HG02610 (cell line): ENCODE measurements at regions not wholly inside any gene's neighbourhood (a gene's known extent, or its start where the extent isn't known, plus 50 kb on each side); places are given as distances from the start of the nearest gene placed in this dataset.

Source experiments
- ATAC-seq: cut with Tn5 transposase; IDR thresholded peaks from one replicate; pipeline ENCODE4 v1.9.1; 2021; ENCODE audit warnings: mild to moderate bottlenecking, moderate library complexity; ENCODE audit not compliant: unreplicated experiment

DNA sequence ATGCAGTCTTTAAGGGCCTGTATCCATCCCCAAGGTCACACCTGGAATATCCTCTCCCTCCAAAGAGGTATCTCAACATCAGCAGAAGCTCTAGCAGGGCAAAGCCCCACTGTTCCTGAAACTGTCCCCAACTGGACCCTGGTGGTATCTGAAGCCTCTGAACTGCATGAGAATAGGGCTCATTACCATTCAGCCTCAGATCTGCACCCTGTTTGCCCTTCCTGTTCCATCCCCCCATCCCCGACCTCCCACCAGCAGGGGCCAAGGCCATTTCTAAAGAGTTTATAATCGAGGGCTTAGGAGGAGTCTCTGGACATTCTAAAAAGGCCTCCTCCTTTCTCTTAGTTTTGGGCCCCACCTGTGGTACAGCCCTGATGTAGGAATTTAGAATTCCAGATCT, 74.0 kb upstream of the THY1 start:
- no peak for ATAC-seq

DNA sequence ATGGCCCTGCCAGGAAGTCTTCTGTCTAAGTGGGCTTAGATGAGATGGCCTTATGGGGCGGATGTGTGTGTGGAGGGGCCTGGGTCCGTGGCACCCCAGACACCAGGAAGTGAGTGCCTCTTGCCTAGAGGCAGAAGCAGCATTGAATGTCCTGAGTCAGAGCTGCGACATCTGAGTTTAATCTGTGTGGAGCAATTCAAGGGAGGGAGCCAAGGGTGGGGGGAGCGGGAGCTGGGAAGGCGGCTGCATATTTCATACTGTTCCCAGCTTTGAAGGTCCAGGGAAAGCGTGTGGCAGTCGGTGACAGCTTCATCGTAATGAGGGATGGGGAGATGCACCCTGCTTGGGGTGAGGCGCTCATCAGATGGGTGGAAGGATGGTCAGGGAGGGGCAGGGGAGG, 73.5 kb upstream of the THY1 start:
- no peak for ATAC-seq

DNA sequence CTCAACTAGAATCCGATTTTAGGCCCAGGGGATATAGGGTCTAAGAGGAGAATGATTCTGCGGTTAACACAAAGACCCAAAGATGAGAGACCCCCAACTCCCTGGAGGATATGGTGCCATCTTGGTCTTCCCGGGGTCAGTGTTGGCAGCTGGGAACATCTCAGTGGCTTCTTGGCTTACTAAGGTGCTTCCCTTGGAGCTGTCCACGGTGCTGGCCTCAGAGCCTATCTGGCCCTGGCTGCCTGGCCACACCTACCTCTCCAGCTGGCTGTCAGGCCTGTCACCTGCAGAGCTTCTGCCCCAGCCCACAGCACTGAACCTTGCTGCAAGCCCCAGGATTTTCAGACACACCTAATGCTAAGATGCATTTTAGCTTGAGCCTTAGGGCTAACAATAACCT, 70.7 kb upstream of the THY1 start:
- no peak for ATAC-seq

DNA sequence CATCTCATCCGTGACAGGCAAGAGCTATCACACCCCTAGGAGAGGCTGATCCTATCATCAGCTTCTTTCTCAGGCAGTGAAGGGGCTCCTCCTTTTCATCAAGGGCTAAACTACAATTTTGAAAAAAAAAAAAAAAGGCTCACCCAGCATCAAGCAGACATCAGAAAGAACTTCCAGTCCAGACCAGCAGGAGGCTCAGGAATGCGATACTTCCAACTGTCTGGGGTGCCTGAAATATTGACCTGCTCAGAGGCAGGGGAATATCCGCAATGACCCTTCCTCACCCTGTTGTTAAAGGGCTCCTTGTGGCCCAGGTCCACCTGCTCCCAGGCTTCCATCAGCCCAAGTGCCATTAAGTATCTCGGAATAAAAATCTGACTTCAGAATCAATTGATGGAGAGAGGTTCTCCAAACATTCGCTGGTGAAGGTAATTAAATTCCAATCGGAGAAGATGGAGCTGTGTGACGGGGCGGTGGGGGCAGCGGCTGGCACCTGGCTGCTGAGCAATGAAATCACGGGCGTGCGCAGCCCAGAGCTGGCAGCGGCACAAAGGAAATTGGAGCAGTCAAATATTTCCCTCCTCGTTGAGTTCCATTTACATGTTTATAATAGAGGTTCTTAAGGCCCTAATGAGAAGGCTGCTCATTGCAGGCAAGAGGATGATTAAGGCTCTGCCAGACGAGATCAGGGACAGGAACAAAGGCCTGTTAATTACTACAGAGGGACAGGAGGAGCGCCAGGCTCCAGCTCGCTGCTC, 69.0 kb upstream of the THY1 start:
- ATAC-seq, result no peak

DNA sequence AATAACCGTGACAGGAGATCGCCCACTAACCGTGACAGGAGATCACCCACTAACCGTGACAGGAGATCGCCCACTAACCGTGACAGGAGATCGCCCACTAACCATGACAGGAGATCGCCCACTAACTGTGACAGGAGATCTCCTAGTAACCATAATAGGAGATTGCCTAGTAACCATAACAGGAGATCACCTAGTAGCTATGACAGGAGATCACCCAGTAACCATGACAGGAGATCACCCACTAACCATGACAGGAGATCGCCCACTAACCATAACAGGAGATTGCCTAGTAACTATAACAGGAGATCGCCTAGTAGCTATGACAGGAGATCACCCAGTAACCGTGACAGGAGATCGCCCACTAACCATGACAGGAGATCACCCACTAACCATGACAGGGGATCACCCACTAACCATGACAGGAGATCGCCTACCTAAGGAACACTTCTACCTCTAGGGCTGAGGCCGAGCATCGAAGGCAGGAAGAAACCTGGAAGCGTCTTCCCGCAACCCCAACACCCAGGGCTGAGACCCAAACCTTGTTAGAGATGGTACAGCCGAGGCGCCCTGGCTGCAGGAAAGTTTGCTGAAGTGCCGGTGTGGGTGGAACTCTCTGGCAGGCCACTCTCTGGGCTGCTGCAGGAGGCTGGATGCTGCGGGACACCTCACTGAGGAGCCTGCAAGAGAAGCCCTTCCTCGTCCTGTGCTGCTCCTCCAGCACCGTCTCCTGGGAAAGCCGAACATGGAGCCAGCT, 67.5 kb upstream of the THY1 start:
- ATAC-seq, result no peak

DNA sequence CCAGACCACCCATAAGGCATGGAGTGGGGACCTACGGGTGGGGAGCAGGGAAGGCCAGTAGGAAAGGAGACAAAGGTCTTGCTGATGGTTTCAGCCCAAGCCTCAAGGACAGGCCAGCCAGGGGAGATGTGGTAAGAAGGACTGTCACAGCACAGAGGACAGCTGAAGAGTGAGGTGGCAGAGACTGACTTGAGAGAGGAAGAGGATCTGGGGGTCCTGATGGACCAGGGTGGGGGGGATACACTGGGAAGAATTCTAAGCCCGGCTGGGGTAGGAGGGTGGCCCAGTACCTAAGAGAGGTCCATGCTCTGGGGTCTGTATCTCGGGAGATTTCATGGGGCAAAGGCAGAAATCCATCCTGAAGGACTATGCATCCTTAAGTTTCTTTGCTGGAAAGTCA, 66.1 kb upstream of the THY1 start:
- ATAC-seq, result no peak

DNA sequence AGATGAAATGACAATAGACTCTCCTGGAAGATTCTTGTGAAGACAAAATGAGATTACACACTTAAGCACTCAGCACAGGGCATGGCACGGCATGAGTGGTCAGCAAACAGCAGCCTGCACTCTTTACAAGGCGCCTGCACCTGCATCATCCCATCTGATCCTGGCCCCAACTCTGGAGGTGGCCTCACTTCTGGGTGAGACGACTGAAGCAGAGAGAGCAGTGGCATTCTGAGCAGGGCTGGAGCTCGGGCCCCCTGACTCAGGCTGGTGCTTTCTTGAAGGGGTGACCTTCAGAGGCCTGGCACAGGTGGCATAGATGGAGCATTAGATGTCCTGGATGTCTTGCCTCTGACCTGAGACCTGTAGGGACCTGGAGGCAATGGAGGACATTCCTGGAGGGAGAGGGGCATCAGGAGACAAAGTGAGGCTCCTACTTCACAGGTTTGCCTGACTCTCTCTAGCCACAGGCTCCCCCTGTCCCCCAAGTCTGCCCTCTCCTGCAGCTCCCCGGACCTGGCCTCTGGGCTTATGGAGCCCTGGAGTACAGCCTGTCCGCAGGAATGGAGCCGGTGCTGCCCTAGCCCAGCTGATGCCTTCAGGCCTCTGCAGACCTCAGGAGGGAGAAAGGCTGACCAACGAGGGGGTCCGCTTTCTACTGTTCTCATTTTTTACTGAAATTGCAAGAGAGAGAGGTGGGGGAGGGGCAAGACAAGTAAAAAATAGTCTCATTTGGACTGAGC, 65.5 kb upstream of the THY1 start:
- no peak for ATAC-seq

DNA sequence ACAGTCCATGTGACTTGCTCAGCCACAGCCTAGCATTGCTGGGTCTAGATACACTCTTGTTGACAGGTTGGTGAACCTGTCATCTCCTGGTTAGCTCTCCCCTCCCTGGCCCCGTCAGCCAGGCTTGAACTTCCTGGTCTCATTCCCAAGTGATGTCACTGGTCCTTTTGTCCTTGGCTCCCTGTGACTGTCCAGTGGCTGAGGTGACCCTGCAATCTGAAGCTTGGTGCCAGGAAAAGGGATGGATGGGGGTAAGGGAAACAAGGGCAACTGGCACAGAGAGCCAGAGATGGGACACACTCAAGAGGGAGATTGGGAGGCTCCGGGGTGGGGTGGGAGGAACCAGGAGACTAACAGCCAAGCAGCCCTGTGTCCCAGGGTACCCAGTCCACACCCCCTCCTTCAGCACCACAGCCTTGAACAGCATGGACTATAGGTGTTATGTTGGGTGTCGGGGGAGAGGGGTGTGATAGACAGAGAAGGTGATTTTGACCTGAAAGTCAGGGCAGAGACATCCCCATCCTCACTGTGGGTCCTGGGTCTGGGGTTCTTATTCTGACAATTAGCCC, 63.8 kb upstream of the THY1 start:
- ATAC-seq, result no peak

DNA sequence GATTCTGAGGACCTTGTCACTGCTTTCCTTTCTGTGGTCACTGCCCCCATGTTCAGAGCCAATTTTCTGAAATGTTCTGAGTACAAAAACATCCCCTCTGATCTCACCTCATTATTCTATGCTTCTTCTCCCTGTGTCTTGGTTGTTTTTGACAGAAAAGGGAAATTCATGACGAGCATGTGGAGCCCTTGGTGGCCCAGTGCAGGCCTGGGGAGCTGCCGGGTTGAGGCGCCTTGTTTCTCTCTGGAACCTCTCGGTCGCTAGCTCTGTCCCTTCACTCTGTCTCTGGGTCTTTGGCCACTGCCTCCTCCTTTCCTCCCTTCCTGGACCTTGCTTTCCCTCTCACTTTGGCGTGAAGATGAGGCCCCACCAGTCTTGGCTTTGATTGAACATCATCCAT, 63.0 kb upstream of the THY1 start:
- no peak for ATAC-seq

DNA sequence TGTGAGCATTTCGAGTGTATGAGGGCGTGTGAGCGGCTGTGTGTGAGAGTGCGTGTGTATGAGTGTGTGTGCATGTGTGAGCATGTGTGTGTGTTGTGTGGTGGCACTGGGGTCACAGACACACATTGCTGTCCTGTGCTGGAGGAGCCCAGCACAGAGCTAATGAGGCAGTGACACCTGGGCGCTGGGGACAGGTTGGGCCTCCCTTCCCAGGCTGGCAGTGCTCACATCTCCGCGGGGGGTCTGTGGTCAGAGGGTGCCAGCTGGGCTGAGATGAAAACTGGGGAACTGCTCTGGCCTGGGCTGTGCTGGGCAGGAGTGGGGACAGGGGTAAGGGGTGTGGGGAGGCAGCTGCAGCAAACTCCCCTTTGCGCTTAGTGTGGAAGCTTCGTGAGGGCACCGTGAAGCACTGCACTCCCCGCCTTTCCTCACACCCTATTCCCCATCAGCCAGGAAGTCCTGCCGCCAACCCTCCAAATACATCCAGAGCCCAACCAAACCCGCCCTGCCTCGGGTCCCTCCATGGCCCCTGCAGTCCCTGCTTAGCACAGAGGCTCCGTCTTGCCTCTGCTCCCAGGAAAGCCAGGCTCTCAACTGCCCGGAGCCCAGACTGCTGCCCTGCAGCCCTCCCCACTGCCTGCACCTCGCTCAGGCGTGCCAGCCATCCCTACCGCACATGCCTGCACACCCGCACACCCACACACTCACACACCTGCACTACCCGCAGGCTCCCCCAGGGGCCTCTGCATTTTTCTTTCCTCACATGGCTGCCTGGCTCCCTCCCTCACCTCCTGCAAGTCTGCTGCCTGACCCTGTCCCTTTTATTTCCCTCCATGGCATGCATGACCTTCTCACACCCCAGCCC, 62.0 kb upstream of the THY1 start:
- no peak for ATAC-seq

DNA sequence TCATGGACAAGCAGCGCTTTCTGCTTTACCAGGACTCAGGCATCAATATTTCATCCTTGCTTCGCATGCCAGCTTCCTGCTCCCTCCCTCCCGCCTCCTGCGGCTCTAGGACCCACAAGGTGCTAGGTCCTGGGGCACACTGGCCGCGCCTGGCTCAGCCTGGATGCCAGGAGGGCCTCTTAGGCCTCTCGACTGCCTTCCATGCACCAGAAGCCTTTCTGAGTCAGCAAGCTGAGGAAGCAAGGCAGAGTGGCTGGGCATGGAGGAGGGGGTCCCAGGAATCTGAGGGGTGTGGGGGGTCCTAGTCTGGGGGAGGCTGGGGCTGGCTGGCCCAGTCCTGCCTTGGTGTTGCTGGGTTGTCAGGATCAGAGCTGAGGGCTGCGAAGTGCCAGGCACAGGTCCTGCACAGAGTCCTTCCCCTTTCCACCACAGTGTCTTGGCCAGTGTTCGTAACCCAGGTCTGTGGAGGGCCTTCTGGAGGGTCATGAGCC, 61.0 kb upstream of the THY1 start:
- ATAC-seq, result no peak

DNA sequence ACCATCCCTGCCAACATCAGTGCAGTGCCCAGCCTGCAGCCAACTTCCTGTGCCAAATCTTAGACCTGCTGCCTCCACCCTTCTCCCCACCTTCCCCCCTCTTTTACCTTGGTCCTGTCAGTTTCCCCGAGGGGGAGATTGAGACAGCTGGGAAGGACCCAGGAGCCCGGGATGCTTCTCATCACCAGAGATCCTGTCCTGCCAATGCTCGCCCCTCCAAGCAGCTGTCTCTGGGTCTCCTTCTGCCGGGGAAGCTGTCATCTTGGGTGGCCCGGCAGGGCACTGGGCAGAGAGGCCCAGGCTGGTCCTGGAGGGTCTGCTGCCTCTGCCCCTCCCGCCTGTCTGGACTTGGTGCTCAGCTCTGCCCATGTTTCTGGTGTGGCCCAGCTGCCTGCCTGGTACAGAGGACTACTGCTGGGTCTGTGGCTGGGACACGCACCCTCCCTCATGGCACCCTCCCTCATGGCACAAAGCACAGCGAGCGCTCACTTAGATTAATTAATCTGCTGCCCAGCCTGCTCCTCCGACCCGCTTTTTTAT, 60.4 kb upstream of the THY1 start:
- no peak for ATAC-seq

DNA sequence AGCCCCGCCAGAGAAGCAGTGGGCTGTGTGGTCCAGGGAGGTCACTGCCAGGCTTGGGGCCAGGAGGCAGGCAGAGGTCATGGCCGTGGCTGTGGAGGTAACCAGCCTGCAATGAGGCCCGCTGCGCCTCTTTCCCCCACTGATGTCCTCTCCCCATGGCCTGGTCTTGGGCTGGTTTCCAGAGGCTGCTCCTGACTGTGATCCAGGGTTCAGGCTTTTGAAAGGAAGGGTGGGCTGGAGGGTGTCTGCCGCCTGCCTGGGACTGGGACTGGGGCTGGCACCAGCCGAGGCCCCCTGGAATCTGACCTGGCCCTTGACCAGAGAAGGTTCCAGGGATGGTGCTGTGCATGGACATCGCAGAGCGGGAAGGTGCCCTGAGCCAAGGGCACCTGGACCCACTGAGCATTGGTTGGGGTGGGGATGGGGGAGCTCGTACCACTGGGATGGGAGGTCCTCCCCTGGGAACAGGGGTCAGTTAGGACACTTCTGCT, 59.6 kb upstream of the THY1 start:
- ATAC-seq, result no peak

DNA sequence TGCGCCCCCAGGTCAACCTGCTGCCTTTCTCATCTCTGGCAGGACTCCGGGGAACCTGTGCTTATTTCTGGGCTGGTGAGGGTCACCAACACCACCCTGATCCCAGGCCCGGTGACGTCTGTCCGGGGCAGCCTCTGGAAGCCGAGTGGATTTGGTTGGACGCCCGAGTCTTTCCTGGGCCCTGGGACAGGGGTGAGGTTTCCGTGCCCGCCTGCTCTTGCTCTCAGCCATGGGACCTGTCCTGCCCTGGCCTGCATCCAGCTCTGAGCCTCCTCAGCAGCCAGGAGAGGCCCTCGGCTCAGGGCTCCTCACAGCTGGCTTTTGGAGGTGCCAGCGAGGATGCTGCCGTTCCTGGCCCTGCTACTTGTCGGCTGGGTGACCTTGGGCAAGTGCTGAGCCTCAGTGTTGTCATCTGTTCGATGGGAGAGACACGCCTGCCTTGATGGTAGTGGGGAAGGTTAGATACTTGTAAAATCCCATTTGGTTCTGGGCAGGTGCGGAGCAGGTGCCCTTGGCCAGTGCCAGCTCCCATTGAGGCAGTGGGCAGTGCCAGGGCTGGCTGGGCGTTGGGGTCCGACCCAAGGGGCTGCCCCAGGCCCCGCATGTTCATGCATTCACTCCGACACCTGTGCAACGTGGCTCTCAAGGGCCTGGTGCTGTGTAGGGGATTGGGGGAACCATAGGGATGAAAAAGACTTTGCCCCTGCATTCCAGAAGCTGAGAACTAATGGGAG, 58.9 kb upstream of the THY1 start:
- ATAC-seq, result no peak

DNA sequence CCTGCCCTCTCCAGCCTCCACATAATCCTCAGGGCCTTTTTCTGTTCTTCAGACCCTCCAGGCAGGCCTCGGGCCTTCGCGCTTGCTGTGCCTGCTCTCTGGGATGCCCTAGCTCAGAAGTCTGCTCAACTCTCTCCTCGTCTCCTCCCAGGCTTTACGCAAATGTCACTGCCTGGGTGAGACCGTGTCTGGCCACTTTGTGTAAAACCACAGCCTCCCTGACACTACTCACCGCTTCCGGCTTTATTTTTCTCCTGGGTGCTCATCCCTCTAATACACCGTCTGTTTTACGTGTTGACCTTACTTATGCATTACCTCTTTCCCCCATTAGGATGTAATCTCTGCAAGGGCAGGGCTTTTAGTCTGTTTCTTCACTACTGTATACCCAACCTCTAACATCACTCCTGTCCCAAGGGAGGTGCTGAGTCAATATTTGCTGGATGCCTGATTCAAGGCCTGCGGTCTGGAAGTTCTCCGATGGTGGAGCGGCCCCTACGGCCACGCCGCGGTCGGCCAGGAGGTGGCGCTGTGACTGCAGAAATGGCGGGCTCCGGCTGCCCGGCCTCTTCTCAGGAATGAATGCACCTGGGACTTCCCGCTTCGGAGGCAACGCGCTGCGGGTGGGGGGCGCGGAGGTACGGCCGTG, 58.2 kb upstream of the THY1 start:
- ATAC-seq, result no peak

DNA sequence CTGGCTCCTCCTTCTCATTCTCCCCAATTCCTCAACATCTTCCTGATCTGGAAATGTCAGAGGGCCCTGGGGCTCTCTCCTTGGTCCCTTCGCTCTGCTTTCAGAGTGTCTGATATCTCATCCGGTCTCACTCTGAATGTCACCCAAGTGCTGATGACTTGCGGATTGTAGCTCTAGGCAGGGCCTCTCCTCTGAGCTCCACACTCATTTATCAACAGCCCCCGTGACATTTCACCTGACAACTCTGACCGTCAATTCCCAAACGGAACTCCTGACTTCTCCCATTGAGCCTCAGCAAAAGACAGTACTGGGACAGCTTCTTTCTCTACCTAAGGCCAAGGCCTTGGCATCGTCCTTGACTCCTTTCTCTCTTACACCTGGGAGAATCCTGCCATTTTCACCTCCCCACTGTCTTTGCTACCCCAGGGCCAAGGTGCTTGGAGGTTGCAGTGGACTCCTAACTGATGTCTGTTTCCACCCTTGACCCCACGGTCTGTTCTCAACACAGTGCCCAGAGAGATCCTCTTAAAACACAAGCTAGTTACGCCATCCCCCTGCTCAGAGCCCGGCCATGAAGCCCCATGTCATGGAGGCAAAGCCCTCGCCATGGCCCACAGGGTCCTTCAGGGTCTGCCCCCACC, 57.5 kb upstream of the THY1 start:
- ATAC-seq, result no peak

DNA sequence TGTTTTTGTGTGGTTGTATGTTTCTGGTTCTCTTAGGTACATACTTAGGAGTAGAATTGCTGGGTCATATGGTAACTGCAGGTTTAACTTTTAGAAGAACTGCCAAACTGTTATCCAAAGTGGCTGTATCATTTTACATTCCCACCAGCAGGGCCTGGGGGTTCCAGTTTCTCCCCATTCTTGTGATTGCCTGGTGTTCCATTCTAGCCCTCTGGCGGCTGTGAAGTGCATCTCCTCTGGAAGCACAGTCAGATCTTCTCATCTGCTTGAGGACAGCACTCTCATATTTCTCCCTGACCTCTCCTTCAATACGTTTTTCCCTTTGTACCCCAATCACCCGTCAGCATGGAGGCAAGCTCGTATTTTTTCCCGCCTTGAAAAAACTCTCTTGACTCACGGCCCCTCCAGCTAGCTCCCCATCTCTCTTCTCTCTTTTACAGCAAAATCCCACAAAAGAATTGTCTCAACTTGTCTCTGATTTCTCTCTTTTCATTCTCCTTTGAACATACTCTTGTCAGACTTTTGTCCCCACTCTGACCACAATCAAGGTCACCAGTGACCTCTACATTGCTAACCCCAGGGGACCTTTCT, 56.8 kb upstream of the THY1 start:
- no peak for ATAC-seq

DNA sequence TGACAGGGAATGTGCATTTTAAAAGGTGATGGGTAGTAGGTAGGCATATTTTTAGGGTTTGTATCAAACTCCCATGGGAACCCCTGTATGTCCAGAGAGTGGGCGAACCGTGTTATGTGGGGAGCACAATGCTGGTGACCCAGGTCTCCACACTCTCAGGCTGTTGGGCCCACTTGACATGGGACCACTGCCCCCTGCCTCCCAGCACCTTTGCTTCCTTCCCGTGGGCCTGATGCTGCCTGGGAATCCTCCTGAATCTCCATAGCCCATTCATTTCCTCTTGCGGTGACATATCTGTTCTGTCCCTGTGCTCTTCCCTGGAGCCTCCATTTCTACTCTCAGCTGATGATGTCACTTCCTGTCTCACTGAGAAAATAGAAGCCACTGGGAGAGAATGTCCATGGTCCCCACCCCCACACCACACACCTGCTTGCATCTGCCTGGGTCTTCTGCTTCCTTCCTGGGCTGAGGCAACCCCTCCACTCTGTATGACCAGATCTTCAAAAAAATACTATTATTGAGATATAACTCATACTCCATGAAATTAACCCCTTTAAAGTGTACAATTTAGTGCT, 55.8 kb upstream of the THY1 start:
- no peak for ATAC-seq
